ENCODE measurements at regions not wholly inside any gene's neighbourhood (a gene's known extent, or its start where the extent isn't known, plus 50 kb on each side); places are given as distances from the start of the nearest gene placed in this dataset.

DNA sequence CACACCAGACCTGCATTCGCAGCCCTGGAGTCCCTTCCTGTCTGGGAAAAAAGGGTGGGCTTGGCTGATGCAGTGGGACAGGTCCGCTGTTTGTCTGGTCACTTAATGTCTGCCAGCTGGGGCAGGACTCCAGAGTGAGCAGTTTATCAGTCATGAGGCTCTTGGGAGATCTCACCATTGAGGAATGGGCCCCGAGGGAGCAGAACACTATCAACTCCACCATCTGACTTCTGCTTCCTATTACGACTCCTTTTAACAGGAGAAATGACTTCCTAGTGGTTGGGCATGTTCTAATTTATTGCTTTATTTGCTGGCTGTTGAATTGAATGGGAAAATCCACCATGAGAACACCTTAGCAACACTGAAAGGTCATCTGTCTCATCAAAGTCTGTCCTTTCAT lies 182.5 kb upstream of the RASSF8 start:
- in situ Hi-C loops (cut with MboI; ENCODE audit: low sequenced_read_pairs in 4 of 4) (no loop called here), intact Hi-C loops (cut with DNase I; ENCODE audit: low total_unique reads) (no loop called here)
- no peaks in the 10 kb centered on the region for H3K4me1 ChIP-seq
- ATAC-seq (no peak), DNase-seq (no peak)
- TF ChIP-seq, protein P1, sequence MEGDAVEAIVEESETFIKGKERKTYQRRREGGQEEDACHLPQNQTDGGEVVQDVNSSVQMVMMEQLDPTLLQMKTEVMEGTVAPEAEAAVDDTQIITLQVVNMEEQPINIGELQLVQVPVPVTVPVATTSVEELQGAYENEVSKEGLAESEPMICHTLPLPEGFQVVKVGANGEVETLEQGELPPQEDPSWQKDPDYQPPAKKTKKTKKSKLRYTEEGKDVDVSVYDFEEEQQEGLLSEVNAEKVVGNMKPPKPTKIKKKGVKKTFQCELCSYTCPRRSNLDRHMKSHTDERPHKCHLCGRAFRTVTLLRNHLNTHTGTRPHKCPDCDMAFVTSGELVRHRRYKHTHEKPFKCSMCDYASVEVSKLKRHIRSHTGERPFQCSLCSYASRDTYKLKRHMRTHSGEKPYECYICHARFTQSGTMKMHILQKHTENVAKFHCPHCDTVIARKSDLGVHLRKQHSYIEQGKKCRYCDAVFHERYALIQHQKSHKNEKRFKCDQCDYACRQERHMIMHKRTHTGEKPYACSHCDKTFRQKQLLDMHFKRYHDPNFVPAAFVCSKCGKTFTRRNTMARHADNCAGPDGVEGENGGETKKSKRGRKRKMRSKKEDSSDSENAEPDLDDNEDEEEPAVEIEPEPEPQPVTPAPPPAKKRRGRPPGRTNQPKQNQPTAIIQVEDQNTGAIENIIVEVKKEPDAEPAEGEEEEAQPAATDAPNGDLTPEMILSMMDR (IDR thresholded peaks at IDR 0.05 in 4 of 5, conservative IDR thresholded peaks at IDR 0.05 in 1 of 5): no peak
- TF ChIP-seq POLR2A (IDR thresholded peaks at IDR 0.05): no peak
- H3K27me3 ChIP-seq: no peaks in the 10 kb centered on the region
- H3K36me3 ChIP-seq: no peaks in the 10 kb centered on the region
- H3K27ac ChIP-seq: no peak overlapping the region
- H3K9me3 ChIP-seq: no peaks in the 10 kb centered on the region
- H3K4me3 ChIP-seq: no peak overlapping the region

DNA sequence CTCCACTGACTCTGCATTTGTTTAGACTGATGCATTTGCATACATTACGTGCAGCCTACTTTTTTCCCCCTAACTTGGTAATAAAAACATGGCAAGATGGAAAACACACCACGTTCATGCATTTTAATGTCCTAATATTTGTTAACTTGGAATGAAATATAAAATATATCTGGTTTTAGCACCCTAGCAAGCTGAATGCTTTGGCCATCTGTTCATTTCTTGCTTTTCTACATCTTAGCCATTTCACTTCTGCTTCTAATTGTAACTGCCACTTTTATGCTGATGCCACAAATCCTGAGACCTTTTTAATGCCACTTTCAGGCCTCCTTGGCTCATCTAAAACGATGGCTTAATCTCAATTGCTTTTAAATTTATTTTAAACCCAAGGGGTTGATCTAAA lies 177.7 kb upstream of the RASSF8 start:
- H3K4me1 ChIP-seq: no peaks in the 10 kb centered on the region
- intact Hi-C loops (cut with DNase I; ENCODE audit: low total_unique reads) (no loop called here), in situ Hi-C loops (cut with MboI; ENCODE audit: low sequenced_read_pairs in 4 of 4) (no loop called here)
- no peak for ATAC-seq
- H3K36me3 ChIP-seq: no peaks in the 10 kb centered on the region
- no peak for TF ChIP-seq POLR2A (IDR thresholded peaks at IDR 0.05)
- TF ChIP-seq, protein P1 (IDR thresholded peaks at IDR 0.05 in 4 of 5, conservative IDR thresholded peaks at IDR 0.05 in 1 of 5): no peak
- H3K27ac ChIP-seq: no peak overlapping the region
- H3K27me3 ChIP-seq: no peaks in the 10 kb centered on the region
- H3K4me3 ChIP-seq: no peak overlapping the region
- DNase-seq: no peak
- H3K9me3 ChIP-seq: no peaks in the 10 kb centered on the region

DNA sequence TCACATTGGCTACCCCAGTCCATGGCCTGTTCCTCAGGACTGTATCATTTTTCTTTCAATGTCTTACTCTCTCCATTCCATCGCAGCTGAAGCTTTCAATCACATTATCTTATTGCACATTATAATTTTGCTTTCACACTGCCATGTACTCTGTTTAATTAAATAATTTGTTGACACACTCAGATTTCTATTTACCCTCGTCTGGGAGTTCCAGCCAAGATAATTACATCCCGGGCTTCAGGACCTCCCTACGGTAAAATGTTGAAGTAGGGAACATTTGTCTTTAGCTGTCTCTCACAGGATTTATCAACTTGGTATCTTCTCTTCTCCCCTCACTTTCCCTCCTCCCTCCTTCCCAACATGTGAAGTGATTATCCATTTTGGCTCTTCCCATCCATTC lies 177.2 kb upstream of the RASSF8 start:
- no peaks in the 10 kb centered on the region for H3K9me3 ChIP-seq
- in situ Hi-C loops (cut with MboI; ENCODE audit: low sequenced_read_pairs in 4 of 4) (no loop called here), intact Hi-C loops (cut with DNase I; ENCODE audit: low total_unique reads) (no loop called here)
- no peaks in the 10 kb centered on the region for H3K4me1 ChIP-seq
- no peaks in the 10 kb centered on the region for H3K27me3 ChIP-seq
- H3K27ac ChIP-seq: no peak overlapping the region
- TF ChIP-seq, protein P1 (IDR thresholded peaks at IDR 0.05 in 4 of 5, conservative IDR thresholded peaks at IDR 0.05 in 1 of 5): no peak
- TF ChIP-seq POLR2A (IDR thresholded peaks at IDR 0.05): no peak
- H3K4me3 ChIP-seq: no peak overlapping the region
- DNase-seq (no peak), ATAC-seq (no peak)
- H3K36me3 ChIP-seq: no peaks in the 10 kb centered on the region

DNA sequence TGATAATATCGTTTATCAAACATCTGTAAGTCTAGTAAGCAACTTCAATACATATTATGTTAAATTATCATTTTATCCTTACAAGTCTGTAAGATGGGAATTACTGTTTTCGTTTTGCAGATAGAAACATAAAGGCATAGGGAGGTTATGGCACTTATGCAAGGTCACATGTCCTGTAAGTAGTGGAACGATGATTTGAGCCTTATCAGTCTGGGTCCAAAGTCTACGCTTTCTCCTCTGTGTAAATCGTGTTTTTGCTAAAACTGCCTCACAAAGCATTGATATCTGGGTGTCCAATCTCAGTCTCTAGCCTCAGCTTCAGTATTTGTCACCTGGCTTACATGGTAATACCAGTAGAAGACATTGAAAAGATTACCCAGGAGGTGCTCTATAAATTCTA lies 174.9 kb upstream of the RASSF8 start:
- H3K9me3 ChIP-seq: no peaks in the 10 kb centered on the region
- ATAC-seq (no peak), DNase-seq (no peak)
- H3K27ac ChIP-seq: no peak overlapping the region
- in situ Hi-C loops (cut with MboI; ENCODE audit: low sequenced_read_pairs in 4 of 4) (no loop called here), intact Hi-C loops (cut with DNase I; ENCODE audit: low total_unique reads) (no loop called here)
- no peaks in the 10 kb centered on the region for H3K27me3 ChIP-seq
- no peaks in the 10 kb centered on the region for H3K36me3 ChIP-seq
- no peaks in the 10 kb centered on the region for H3K4me1 ChIP-seq
- TF ChIP-seq POLR2A (IDR thresholded peaks at IDR 0.05): no peak
- TF ChIP-seq, protein P1 (IDR thresholded peaks at IDR 0.05 in 4 of 5, conservative IDR thresholded peaks at IDR 0.05 in 1 of 5): no peak
- H3K4me3 ChIP-seq: no peak overlapping the region

GRCh38 chr12:25784669-25785068 lies 173.8 kb upstream of the RASSF8 start:
- no peaks in the 10 kb centered on the region for H3K9me3 ChIP-seq
- TF ChIP-seq, protein P1 (IDR thresholded peaks at IDR 0.05 in 4 of 5, conservative IDR thresholded peaks at IDR 0.05 in 1 of 5): no peak
- no peak for TF ChIP-seq POLR2A (IDR thresholded peaks at IDR 0.05)
- no peaks in the 10 kb centered on the region for H3K4me1 ChIP-seq
- H3K4me3 ChIP-seq: no peak overlapping the region
- intact Hi-C loops (cut with DNase I; ENCODE audit: low total_unique reads) (no loop called here), in situ Hi-C loops (cut with MboI; ENCODE audit: low sequenced_read_pairs in 4 of 4) (no loop called here)
- no peak for ATAC-seq
- no peak for DNase-seq
- no peak overlapping the region for H3K27ac ChIP-seq
- no peaks in the 10 kb centered on the region for H3K36me3 ChIP-seq
- no peaks in the 10 kb centered on the region for H3K27me3 ChIP-seq

Data from gastrocnemius medialis (tissue), 4 donors.